ENCODE measurements at regions not wholly inside any gene's neighbourhood (a gene's known extent, or its start where the extent isn't known, plus 50 kb on each side); places are given as distances from the start of the nearest gene placed in this dataset.

DNA sequence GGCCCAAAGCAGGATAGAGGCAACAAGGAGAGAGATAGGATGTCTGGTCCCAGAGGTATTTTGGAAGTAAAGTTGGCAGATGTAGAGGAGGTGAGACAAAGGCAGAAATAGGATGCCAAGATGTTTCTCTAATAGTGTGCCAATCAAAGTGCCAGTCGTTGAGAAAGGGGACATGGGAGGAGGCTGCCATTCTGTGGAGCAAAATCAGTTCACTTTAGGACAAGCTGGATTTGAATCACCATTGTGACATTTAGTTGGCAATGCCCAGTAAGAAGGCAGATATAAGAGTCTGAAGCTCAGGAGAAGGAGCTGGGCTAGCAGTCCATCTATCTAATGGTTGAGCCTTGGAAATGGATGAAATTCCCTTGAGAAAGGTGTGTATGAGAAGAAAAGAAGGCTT is 53.8 kb downstream of the ADRB2 start:
- ChIA-PET POLR2A (no interaction called here), CTCF (interaction anchor here (0.6 kb wide), 1 partner anchor 17 kb away, joined by 3 read pairs; no protein-coding TSS in a partner anchor)
- no peak overlapping the region for H3K27ac ChIP-seq (ENCODE audit: extremely low read depth, low read depth, low read length)

DNA sequence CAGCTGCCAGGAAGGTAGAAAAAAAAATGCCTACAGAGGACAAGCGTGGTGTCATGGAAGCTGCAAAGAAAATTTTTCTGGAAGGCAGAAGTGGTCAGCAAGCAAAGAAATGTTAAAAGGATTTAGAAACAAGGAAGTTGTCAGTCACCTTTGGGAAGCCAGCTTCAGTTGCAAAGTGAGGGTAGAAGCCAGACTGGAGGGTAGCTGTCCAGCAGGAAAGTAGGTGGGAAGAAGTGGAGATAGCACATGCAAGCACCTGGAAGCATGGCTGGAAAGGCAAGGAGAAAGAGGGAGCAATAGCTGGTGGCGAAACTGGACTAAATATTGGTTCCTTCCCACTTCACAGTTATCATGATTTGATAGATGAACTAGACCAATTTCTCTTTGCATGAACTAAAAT is 54.3 kb downstream of the ADRB2 start:
- Histone ChIP-seq H3K4me3 (ENCODE audit: low read depth, low read length) (no peak overlapping the region), H3K27ac (ENCODE audit: extremely low read depth, low read depth, low read length) (no peak overlapping the region), H3K9me3 (ENCODE audit: control insufficient read depth, insufficient read depth, low read depth, low read length) (no peaks in the 10 kb centered on the region), H3K36me3 (ENCODE audit: control insufficient read depth in 2 of 2, insufficient read depth in 1 of 2, low read length in 2 of 2) (no peaks in the 10 kb centered on the region), H3K4me1 (ENCODE audit: control insufficient read depth, insufficient read depth, low read length) (no peaks in the 10 kb centered on the region)
- ChIA-PET POLR2A (no interaction called here), CTCF (interaction anchor here (1.0 kb wide), 1 partner anchor 155 kb away, joined by 3 read pairs; no protein-coding TSS in a partner anchor)
- no peak for TF ChIP-seq ZNF473 (tag by site-specific recombination; IDR thresholded peaks at IDR 0.05)
- TF ChIP-seq, protein P1, sequence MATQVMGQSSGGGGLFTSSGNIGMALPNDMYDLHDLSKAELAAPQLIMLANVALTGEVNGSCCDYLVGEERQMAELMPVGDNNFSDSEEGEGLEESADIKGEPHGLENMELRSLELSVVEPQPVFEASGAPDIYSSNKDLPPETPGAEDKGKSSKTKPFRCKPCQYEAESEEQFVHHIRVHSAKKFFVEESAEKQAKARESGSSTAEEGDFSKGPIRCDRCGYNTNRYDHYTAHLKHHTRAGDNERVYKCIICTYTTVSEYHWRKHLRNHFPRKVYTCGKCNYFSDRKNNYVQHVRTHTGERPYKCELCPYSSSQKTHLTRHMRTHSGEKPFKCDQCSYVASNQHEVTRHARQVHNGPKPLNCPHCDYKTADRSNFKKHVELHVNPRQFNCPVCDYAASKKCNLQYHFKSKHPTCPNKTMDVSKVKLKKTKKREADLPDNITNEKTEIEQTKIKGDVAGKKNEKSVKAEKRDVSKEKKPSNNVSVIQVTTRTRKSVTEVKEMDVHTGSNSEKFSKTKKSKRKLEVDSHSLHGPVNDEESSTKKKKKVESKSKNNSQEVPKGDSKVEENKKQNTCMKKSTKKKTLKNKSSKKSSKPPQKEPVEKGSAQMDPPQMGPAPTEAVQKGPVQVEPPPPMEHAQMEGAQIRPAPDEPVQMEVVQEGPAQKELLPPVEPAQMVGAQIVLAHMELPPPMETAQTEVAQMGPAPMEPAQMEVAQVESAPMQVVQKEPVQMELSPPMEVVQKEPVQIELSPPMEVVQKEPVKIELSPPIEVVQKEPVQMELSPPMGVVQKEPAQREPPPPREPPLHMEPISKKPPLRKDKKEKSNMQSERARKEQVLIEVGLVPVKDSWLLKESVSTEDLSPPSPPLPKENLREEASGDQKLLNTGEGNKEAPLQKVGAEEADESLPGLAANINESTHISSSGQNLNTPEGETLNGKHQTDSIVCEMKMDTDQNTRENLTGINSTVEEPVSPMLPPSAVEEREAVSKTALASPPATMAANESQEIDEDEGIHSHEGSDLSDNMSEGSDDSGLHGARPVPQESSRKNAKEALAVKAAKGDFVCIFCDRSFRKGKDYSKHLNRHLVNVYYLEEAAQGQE (tag by site-specific recombination; IDR thresholded peaks at IDR 0.05) = peak; percentile 94

More for the DNA sequence above, 53.8 kb downstream of the ADRB2 start:
- Histone ChIP-seq H3K36me3 (ENCODE audit: control insufficient read depth in 2 of 2, insufficient read depth in 1 of 2, low read length in 2 of 2) (no peaks in the 10 kb centered on the region), H3K4me3 (ENCODE audit: low read depth, low read length) (no peak overlapping the region), H3K4me1 (ENCODE audit: control insufficient read depth, insufficient read depth, low read length) (no peaks in the 10 kb centered on the region), H3K9me3 (ENCODE audit: control insufficient read depth, insufficient read depth, low read depth, low read length) (no peaks in the 10 kb centered on the region)
- no peak for TF ChIP-seq OSR2 (tag by site-specific recombination; IDR thresholded peaks at IDR 0.05)
- no peak for TF ChIP-seq YY2 (tag by site-specific recombination; IDR thresholded peaks at IDR 0.05)
- no peak for TF ChIP-seq ZNF311 (tag by site-specific recombination; IDR thresholded peaks at IDR 0.05; ENCODE audit: borderline replicate concordance)
- no peak for TF ChIP-seq ZNF791 (tag by site-specific recombination; IDR thresholded peaks at IDR 0.05)
- no peak for TF ChIP-seq KLF10 (tag by site-specific recombination; IDR thresholded peaks at IDR 0.05)
- TF ChIP-seq ZNF626 (tag by site-specific recombination; IDR thresholded peaks at IDR 0.05) = no peak
- TF ChIP-seq PRDM1 (tag by site-specific recombination; IDR thresholded peaks at IDR 0.05) = no peak
- TF ChIP-seq ZNF768 (tag by site-specific recombination; IDR thresholded peaks at IDR 0.05) = no peak
- TF ChIP-seq, protein P2, sequence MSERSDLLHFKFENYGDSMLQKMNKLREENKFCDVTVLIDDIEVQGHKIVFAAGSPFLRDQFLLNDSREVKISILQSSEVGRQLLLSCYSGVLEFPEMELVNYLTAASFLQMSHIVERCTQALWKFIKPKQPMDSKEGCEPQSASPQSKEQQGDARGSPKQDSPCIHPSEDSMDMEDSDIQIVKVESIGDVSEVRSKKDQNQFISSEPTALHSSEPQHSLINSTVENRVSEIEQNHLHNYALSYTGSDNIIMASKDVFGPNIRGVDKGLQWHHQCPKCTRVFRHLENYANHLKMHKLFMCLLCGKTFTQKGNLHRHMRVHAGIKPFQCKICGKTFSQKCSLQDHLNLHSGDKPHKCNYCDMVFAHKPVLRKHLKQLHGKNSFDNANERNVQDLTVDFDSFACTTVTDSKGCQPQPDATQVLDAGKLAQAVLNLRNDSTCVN (tag by site-specific recombination; optimal IDR thresholded peaks at IDR 0.05) = no peak
- no peak for TF ChIP-seq ZNF76 (tag by site-specific recombination; IDR thresholded peaks at IDR 0.05; ENCODE audit: borderline replicate concordance, low read depth)
- no peak for TF ChIP-seq ZNF623 (tag by site-specific recombination; IDR thresholded peaks at IDR 0.05)
- no peak for TF ChIP-seq TCF7L2 (IDR thresholded peaks at IDR 0.05; ENCODE audit: borderline replicate concordance, low read depth, low read length)
- no peak for TF ChIP-seq ZNF202 (tag by site-specific recombination; IDR thresholded peaks at IDR 0.05; ENCODE audit: borderline replicate concordance)
- TF ChIP-seq, protein P3, sequence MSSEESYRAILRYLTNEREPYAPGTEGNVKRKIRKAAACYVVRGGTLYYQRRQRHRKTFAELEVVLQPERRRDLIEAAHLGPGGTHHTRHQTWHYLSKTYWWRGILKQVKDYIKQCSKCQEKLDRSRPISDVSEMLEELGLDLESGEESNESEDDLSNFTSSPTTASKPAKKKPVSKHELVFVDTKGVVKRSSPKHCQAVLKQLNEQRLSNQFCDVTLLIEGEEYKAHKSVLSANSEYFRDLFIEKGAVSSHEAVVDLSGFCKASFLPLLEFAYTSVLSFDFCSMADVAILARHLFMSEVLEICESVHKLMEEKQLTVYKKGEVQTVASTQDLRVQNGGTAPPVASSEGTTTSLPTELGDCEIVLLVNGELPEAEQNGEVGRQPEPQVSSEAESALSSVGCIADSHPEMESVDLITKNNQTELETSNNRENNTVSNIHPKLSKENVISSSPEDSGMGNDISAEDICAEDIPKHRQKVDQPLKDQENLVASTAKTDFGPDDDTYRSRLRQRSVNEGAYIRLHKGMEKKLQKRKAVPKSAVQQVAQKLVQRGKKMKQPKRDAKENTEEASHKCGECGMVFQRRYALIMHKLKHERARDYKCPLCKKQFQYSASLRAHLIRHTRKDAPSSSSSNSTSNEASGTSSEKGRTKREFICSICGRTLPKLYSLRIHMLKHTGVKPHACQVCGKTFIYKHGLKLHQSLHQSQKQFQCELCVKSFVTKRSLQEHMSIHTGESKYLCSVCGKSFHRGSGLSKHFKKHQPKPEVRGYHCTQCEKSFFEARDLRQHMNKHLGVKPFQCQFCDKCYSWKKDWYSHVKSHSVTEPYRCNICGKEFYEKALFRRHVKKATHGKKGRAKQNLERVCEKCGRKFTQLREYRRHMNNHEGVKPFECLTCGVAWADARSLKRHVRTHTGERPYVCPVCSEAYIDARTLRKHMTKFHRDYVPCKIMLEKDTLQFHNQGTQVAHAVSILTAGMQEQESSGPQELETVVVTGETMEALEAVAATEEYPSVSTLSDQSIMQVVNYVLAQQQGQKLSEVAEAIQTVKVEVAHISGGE (tag by site-specific recombination; conservative IDR thresholded peaks at IDR 0.05; ENCODE audit: low read depth) = no peak
- TF ChIP-seq ZNF596 (tag by site-specific recombination; IDR thresholded peaks at IDR 0.05) = no peak

Measured in HEK293 (cell line).